Kidney (tissue), 13 donors: ENCODE measurements at regions not wholly inside any gene's neighbourhood (a gene's known extent, or its start where the extent isn't known, plus 50 kb on each side); places are given as distances from the start of the nearest gene placed in this dataset.

Experiments used
- DNase-seq, 5 donors: peaks; one replicate each; pipeline ENCODE4 v3.0.0-alpha.2; 2013 to 2020
- FAIRE-seq: peaks from 2 replicates; lab custom pipeline; 2012; peaks lifted over from hg19 to GRCh38; lab: Jason Lieb, UNC
- H3K27ac ChIP-seq, 2 donors: one replicate each; pipeline ENCODE4 v1.7.0; 2013; ENCODE audit warnings: low read depth in 2 of 2, low read length in 2 of 2, inconsistent platforms in 1 of 2
- H3K27me3 ChIP-seq: one replicate; pipeline ENCODE4 v1.7.1; 2013; ENCODE audit warnings: low read length, inconsistent platforms; ENCODE audit not compliant: control insufficient read depth, insufficient read depth
- H3K36me3 ChIP-seq, 3 donors: one replicate each; pipeline versions ENCODE4 v1.7.0 to v1.7.1; 2013; ENCODE audit warnings: low read length in 3 of 3, control low read depth in 1 of 3, inconsistent platforms in 1 of 3; ENCODE audit not compliant: insufficient read depth in 3 of 3, control insufficient read depth in 2 of 3
- H3K4me1 ChIP-seq, 3 donors: one replicate each; pipeline versions ENCODE4 v1.7.0 to v1.7.1; 2013; ENCODE audit warnings: low read length in 3 of 3, inconsistent platforms in 1 of 3, low read depth in 1 of 3; ENCODE audit not compliant: control insufficient read depth in 2 of 3, insufficient read depth in 2 of 3
- H3K4me3 ChIP-seq, 3 donors: one replicate each; pipeline versions ENCODE4 v1.7.0 to v1.8.1; 2013; ENCODE audit warnings: low read length in 3 of 3, control low read depth in 1 of 3, inconsistent platforms in 1 of 3
- H3K9ac ChIP-seq, 3 donors: one replicate each; pipeline versions ENCODE4 v1.7.0 to v1.7.1; 2013; ENCODE audit warnings: low read length in 3 of 3, control low read depth in 1 of 3, inconsistent platforms in 1 of 3
- H3K9me3 ChIP-seq, 3 donors: one replicate each; pipeline versions ENCODE4 v1.7.0 to v1.7.1; 2013; ENCODE audit warnings: low read length in 3 of 3, control low read depth in 1 of 3, inconsistent platforms in 1 of 3; ENCODE audit not compliant: control insufficient read depth in 2 of 3, insufficient read depth in 1 of 3
- intact Hi-C: fragments of 100-400 bp; cut with DNase I; formaldehyde crosslinking; loops from one replicate; pipeline ENCODE4 v1.11.1; 2022
- TF ChIP-seq, protein P1 (sequence below): IDR thresholded peaks from 3 replicates; pipeline ENCODE4 v1.5.1; 2012; ENCODE audit warnings: mild to moderate bottlenecking, moderate library complexity, borderline replicate concordance; ENCODE audit not compliant: insufficient read depth; ENCODE audit errors: extremely low read depth
- donor health status: control.
- donor health status: control.
- donor health status: control.
- donor health status: control.
- donor health status: control.
- donor health status: DM: yes; HTN: yes; CAD: no.
- donor health status: Normal renal cell carcinoma (clear cell type).

GRCh38 chr6:19663479-19663878 lies 173.7 kb upstream of the ID4 start:
- Histone ChIP-seq H3K36me3 (no peaks in the 10 kb centered on the region), H3K9me3 (no peaks in the 10 kb centered on the region), H3K27ac (no peak overlapping the region), H3K9ac (no peak overlapping the region), H3K4me1 (peaks cover 0 to 3% (median 2%) of the 10 kb centered on the region in 3 donors), H3K27me3 (no peaks in the 10 kb centered on the region), H3K4me3 (no peak overlapping the region)
- DNase-seq (no peak), FAIRE-seq (no peak)
- TF ChIP-seq, protein P1, sequence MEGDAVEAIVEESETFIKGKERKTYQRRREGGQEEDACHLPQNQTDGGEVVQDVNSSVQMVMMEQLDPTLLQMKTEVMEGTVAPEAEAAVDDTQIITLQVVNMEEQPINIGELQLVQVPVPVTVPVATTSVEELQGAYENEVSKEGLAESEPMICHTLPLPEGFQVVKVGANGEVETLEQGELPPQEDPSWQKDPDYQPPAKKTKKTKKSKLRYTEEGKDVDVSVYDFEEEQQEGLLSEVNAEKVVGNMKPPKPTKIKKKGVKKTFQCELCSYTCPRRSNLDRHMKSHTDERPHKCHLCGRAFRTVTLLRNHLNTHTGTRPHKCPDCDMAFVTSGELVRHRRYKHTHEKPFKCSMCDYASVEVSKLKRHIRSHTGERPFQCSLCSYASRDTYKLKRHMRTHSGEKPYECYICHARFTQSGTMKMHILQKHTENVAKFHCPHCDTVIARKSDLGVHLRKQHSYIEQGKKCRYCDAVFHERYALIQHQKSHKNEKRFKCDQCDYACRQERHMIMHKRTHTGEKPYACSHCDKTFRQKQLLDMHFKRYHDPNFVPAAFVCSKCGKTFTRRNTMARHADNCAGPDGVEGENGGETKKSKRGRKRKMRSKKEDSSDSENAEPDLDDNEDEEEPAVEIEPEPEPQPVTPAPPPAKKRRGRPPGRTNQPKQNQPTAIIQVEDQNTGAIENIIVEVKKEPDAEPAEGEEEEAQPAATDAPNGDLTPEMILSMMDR = no peak
- intact Hi-C loops = no loop called here

DNA sequence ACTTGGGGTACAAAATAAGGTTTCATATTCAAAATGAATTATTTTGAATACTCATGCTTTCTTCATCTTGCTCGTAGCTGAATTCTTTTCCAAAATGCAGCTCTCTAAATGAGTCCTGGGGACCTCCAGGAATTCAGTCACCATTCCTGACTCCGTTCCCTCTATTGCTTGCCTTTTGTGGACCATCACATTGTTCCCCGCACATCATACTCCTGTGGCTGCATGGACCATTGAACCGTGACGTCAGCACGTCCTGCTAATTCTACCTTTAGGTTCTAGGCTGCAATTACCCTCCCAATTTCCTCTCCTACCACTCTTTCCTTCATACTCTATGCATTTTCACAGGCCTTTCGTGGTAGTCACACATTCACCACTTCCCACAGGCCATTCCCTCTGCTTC lies 173.1 kb upstream of the ID4 start:
- FAIRE-seq (no peak), DNase-seq (peak in 1 of 5 donors; percentile 10)
- Histone ChIP-seq H3K27ac (no peak overlapping the region), H3K4me3 (no peak overlapping the region), H3K9ac (no peak overlapping the region), H3K27me3 (no peaks in the 10 kb centered on the region), H3K9me3 (no peaks in the 10 kb centered on the region), H3K36me3 (no peaks in the 10 kb centered on the region), H3K4me1 (peaks cover under 1 to 3% (median 2%) of the 10 kb centered on the region in 3 donors)
- TF ChIP-seq, protein P1 = no peak
- intact Hi-C loops = no loop called here

GRCh38 chr6:19664878-19665612 lies 172.1 kb upstream of the ID4 start:
- H3K27ac ChIP-seq = no peak overlapping the region

More at GRCh38 chr6:19664878-19665612, 172.1 kb upstream of the ID4 start:
- TF ChIP-seq, protein P1 = no peak
- peaks cover 0 to 3% (median 3%) of the 10 kb centered on the region in 3 donors for H3K4me1 ChIP-seq
- H3K27me3 ChIP-seq = no peaks in the 10 kb centered on the region
- DNase-seq = peak in 2 of 5 donors; percentile 30 to 44
- no peak overlapping the region for H3K4me3 ChIP-seq
- no peak overlapping the region for H3K9ac ChIP-seq
- intact Hi-C loops = no loop called here
- peak; percentile 25 for FAIRE-seq
- no peaks in the 10 kb centered on the region for H3K36me3 ChIP-seq
- no peaks in the 10 kb centered on the region for H3K9me3 ChIP-seq
